GM10266 (cell line): ENCODE measurements at regions not wholly inside any gene's neighbourhood (a gene's known extent, or its start where the extent isn't known, plus 50 kb on each side); places are given as distances from the start of the nearest gene placed in this dataset.

ENCODE experiments used
- DNase-seq: peaks from one replicate; pipeline ENCODE4 v3.0.0; 2012; ENCODE audit errors: extremely low spot score
- TF ChIP-seq, protein P1 (sequence below): IDR thresholded peaks from 2 replicates; pipeline ENCODE4 v1.5.1; 2012; ENCODE audit warnings: mild to moderate bottlenecking, low read depth; ENCODE audit not compliant: control insufficient read depth, insufficient read depth; ENCODE audit errors: missing control alignments

GRCh38 chrX:4978613-4979012 lies 1250.1 kb downstream of the NLGN4X start:
- TF ChIP-seq, protein P1, sequence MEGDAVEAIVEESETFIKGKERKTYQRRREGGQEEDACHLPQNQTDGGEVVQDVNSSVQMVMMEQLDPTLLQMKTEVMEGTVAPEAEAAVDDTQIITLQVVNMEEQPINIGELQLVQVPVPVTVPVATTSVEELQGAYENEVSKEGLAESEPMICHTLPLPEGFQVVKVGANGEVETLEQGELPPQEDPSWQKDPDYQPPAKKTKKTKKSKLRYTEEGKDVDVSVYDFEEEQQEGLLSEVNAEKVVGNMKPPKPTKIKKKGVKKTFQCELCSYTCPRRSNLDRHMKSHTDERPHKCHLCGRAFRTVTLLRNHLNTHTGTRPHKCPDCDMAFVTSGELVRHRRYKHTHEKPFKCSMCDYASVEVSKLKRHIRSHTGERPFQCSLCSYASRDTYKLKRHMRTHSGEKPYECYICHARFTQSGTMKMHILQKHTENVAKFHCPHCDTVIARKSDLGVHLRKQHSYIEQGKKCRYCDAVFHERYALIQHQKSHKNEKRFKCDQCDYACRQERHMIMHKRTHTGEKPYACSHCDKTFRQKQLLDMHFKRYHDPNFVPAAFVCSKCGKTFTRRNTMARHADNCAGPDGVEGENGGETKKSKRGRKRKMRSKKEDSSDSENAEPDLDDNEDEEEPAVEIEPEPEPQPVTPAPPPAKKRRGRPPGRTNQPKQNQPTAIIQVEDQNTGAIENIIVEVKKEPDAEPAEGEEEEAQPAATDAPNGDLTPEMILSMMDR: no peak
- DNase-seq: no peak

DNA sequence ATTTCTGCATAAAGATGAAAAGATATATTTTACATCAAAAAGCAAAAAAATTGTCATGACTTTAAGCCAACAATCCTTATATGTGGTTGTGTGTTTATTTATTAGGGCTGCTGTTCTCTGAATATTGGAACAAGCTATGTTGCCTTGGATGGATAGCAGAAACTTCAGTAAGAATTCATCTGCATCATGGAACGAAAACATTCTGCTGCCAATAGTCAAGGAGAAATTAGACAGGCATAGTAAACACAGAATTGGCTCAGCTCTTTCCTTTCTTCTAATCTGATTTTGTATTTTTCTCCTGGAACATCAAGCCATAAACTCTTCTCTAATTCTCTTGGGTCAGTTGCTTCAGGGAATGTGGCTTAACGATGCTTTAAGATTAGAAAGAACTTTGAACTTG lies 1257.0 kb downstream of the NLGN4X start:
- TF ChIP-seq, protein P1: no peak
- no peak for DNase-seq

- no peak for DNase-seq
- TF ChIP-seq, protein P1: no peak
These were observed 1250.7 kb upstream of the PRKX start for GRCh38 chrX:4964112-4964511.

- DNase-seq: no peak
- TF ChIP-seq, protein P1: no peak
These were observed 1250.0 kb upstream of the PRKX start for GRCh38 chrX:4963432-4963831.

DNA sequence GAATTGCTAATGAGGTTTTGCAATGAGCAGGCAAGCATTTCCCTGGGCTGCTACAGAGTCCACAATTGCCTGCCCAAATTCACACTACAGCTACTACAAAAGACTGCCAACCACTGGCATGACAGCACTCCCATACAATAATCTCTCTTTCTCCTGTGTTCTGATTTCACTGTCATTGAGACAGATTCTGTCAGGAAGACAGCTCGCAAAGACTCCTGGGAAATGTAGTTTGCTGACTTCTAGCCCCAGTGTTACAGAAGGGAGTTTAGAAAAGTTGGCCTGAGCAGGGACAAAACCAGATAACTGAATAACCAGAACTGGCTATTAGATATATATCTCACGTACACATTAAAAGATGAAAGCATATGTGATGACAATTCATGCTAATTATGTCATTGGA lies 1231.3 kb upstream of the PRKX start:
- TF ChIP-seq, protein P1: no peak
- DNase-seq: no peak

GRCh38 chrX:4936315-4936714 lies 1222.9 kb upstream of the PRKX start:
- DNase-seq: no peak

DNA sequence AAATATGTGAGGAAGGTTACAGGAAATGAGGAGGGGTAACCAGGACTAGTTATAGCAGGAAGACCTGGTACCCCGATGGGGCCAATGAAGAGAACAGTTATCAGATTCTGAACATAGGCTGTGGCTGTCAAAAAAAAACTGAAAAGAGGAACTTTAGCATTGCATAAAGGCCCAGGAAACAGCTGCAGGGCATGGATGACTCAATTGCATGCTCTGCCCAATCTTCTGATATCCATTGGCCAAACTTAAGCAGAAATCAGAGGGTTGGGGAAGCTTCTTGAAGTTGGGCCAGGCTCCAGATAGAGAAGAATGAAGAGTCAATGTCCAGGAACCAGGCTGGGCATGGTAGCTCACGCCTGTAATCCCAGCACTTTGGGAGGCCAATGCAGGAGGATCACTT lies 1222.4 kb upstream of the PRKX start:
- TF ChIP-seq, protein P1: no peak
- DNase-seq: no peak

More at GRCh38 chrX:4936315-4936714, 1222.9 kb upstream of the PRKX start:
- TF ChIP-seq, protein P1: no peak
